Parathyroid adenoma (tissue), 2 donors: ENCODE measurements at regions not wholly inside any gene's neighbourhood (a gene's known extent, or its start where the extent isn't known, plus 50 kb on each side); places are given as distances from the start of the nearest gene placed in this dataset.

Experiments used
- H2AFZ ChIP-seq: fragments of 300-600 bp; sonication (generic); one replicate; pipeline ENCODE4 v1.7.0; 2017; ENCODE audit warnings: antibody characterized with exemption, mild to moderate bottlenecking
- H3K27ac ChIP-seq: fragments of 300-600 bp; sonication (generic); one replicate; pipeline ENCODE4 v1.7.0; 2017
- H3K27me3 ChIP-seq: fragments of 300-600 bp; sonication (generic); one replicate; pipeline ENCODE4 v1.7.0; 2017; ENCODE audit warnings: low read length; ENCODE audit not compliant: control insufficient read depth, insufficient read depth
- H3K36me3 ChIP-seq: fragments of 300-600 bp; sonication (generic); one replicate; pipeline ENCODE4 v1.7.0; 2017; ENCODE audit warnings: low read length; ENCODE audit not compliant: control insufficient read depth, insufficient read depth
- H3K4me1 ChIP-seq: fragments of 300-600 bp; sonication (generic); one replicate; pipeline ENCODE4 v1.7.0; 2017; ENCODE audit warnings: control low read depth
- H3K4me2 ChIP-seq: fragments of 300-600 bp; sonication (generic); one replicate; pipeline ENCODE4 v1.7.0; 2017; ENCODE audit warnings: low read length
- H3K4me3 ChIP-seq: fragments of 300-600 bp; sonication (generic); one replicate; pipeline ENCODE4 v1.7.0; 2017; ENCODE audit warnings: low read depth, low read length
- H3K79me2 ChIP-seq: fragments of 300-600 bp; sonication (generic); one replicate; pipeline ENCODE4 v1.7.0; 2017; ENCODE audit warnings: control low read depth
- H3K9ac ChIP-seq: fragments of 300-600 bp; sonication (generic); one replicate; pipeline ENCODE4 v1.7.0; 2017; ENCODE audit warnings: mild to moderate bottlenecking
- H3K9me3 ChIP-seq: fragments of 300-600 bp; sonication (generic); one replicate; pipeline ENCODE4 v1.7.0; 2017; ENCODE audit warnings: low read length; ENCODE audit not compliant: control insufficient read depth
- TF ChIP-seq, protein P1 (sequence below): fragments of 300-600 bp; sonication (generic); IDR thresholded peaks from one replicate; pipeline ENCODE4 v1.7.0; 2017; ENCODE audit warnings: antibody characterized with exemption, mild to moderate bottlenecking
- donor health status: primary hyperparathyroidism.

DNA sequence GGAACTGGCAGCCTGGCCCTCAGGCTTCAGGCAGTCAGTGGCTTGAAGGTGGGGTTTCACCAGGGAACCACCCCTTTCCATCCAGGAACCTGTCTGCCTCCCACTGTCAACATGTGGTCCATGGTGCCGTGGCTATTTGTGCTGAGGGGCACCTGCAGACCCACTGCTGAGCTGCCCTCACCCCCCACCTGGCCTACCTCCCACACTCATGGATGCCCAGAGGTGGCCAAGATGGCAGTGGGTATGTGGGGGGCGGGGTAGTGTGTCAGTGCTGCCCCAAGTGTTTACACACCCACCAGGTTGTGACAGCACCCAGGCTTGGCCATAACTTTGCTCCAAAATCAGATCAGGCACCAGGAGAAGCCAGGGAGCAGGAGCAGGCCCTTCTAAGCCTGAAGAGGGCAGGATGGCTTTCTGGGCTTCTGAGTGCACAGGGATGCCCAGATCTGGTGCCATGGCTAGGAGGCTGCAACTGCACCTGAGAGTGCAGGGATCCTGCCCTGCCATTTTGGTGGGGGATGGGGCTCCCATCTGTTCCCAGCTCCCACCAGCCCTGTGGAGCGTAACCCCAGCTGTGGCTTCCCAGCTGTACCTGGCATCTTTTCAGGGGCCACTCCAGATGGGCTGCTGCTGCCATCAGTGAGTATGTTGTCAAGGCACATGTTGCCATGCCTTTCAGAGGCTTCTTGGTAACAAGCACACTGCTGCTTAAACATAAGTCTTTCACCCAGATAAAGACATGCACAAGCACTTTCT, 263.9 kb downstream of the LRIG3 start:
- Histone ChIP-seq H3K4me3 (no peak overlapping the region), H3K4me1 (no peaks in the 10 kb centered on the region), H3K36me3 (no peaks in the 10 kb centered on the region), H3K27me3 (no peaks in the 10 kb centered on the region), H3K79me2 (no peaks in the 10 kb centered on the region), H3K9ac (no peak overlapping the region), H3K9me3 (no peaks in the 10 kb centered on the region), H2AFZ (no peak overlapping the region), H3K27ac (no peak overlapping the region), H3K4me2 (no peak overlapping the region)
- TF ChIP-seq, protein P1, sequence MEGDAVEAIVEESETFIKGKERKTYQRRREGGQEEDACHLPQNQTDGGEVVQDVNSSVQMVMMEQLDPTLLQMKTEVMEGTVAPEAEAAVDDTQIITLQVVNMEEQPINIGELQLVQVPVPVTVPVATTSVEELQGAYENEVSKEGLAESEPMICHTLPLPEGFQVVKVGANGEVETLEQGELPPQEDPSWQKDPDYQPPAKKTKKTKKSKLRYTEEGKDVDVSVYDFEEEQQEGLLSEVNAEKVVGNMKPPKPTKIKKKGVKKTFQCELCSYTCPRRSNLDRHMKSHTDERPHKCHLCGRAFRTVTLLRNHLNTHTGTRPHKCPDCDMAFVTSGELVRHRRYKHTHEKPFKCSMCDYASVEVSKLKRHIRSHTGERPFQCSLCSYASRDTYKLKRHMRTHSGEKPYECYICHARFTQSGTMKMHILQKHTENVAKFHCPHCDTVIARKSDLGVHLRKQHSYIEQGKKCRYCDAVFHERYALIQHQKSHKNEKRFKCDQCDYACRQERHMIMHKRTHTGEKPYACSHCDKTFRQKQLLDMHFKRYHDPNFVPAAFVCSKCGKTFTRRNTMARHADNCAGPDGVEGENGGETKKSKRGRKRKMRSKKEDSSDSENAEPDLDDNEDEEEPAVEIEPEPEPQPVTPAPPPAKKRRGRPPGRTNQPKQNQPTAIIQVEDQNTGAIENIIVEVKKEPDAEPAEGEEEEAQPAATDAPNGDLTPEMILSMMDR, result no peak

DNA sequence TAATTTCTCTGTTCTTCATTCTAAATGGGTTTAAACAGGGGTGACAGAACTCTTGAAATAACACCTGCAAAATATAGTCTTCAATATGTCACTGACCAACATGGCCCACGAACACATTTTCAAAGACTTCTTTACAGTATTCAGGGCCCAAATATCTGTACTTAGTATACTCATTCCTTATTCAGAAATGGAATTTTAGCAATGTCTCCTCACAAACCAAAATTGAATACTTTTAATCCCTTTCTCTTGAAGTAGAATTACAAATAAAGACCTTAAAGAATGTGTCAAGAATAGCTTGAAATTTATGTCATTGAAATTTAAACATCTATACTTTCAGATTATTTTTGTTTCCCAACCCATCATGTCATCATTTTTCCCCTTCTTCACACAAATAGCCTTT, 263.1 kb downstream of the LRIG3 start:
- Histone ChIP-seq H3K9ac (no peak overlapping the region), H3K9me3 (no peaks in the 10 kb centered on the region), H3K36me3 (no peaks in the 10 kb centered on the region), H3K27me3 (no peaks in the 10 kb centered on the region), H3K27ac (no peak overlapping the region), H3K4me1 (no peaks in the 10 kb centered on the region), H3K4me2 (no peak overlapping the region), H3K79me2 (no peaks in the 10 kb centered on the region), H3K4me3 (no peak overlapping the region), H2AFZ (no peak overlapping the region)
- TF ChIP-seq, protein P1, result no peak

DNA sequence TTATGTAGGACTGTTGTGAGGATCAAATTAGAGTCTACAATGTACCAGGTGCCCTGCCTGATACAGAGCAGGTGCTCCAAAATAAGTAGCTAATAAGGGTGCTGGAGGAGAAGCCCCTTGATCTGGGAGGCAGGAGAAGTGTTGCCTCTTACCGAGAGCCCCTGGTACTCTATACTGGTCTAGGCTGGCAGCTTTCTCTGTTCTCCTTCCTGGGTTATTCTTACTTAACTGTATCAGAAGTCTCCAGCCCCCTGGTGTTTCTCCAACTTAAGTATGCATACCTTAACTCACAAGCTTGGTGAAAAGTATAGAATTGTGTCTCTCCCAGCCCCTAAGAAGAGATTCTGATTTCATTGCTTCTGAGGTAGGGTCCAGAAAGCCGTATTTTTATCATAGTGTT, 254.9 kb downstream of the LRIG3 start:
- TF ChIP-seq, protein P1, result no peak
- Histone ChIP-seq H3K4me2 (no peak overlapping the region), H3K27me3 (no peaks in the 10 kb centered on the region), H3K4me1 (no peaks in the 10 kb centered on the region), H3K27ac (no peak overlapping the region), H2AFZ (no peak overlapping the region), H3K36me3 (no peaks in the 10 kb centered on the region), H3K79me2 (no peaks in the 10 kb centered on the region), H3K9me3 (no peaks in the 10 kb centered on the region), H3K4me3 (no peak overlapping the region), H3K9ac (no peak overlapping the region)

DNA sequence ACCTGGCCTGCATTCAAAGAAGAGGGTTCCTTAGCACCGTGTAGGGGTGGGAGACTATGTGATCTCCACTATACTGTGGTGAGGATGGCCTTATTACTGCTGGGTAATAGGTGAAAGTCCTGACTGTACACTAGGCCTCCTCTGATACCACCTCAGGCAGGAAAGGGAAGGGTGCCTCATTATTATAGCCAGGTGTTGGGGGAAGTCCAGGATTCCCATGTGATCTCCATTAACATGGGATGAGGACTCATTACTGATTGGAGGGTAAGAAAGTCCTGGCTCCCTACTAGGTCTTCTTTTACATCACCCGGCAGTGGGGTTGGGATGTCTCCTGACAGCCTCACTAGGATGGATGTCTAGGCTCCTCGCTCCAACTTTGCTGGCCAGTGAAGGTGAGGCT, 252.1 kb downstream of the LRIG3 start:
- Histone ChIP-seq H2AFZ (no peak overlapping the region), H3K27ac (no peak overlapping the region), H3K9me3 (no peaks in the 10 kb centered on the region), H3K79me2 (no peaks in the 10 kb centered on the region), H3K36me3 (no peaks in the 10 kb centered on the region), H3K27me3 (no peaks in the 10 kb centered on the region), H3K4me3 (no peak overlapping the region), H3K4me2 (no peak overlapping the region), H3K9ac (no peak overlapping the region), H3K4me1 (no peaks in the 10 kb centered on the region)
- TF ChIP-seq, protein P1, result no peak

DNA sequence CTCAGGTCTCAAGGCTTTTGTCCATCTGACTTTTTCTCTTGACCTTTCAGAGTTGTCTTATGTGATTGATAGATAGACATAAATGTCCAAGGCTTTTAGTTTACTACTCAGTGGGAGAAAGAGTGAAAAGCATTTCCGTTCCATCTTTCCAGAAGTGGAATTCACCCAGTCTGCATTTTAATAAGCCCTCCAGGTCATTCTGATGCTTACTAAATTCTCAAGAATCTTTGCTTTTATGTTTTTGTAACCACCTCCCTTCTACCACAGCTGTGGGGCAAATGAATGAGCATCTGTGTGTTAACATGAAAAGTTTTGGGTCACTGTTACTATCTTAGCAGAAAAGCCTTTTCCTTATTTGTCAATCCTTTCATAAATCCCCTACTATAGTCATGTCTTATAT, 251.4 kb downstream of the LRIG3 start:
- Histone ChIP-seq H3K27me3 (no peaks in the 10 kb centered on the region), H3K79me2 (no peaks in the 10 kb centered on the region), H3K36me3 (no peaks in the 10 kb centered on the region), H3K4me1 (no peaks in the 10 kb centered on the region), H3K27ac (no peak overlapping the region), H3K9ac (no peak overlapping the region), H3K4me2 (no peak overlapping the region), H3K9me3 (no peaks in the 10 kb centered on the region), H3K4me3 (no peak overlapping the region), H2AFZ (no peak overlapping the region)
- TF ChIP-seq, protein P1, result no peak
